Endothelial cell of hepatic sinusoid (primary cell): ENCODE measurements at regions not wholly inside any gene's neighbourhood (a gene's known extent, or its start where the extent isn't known, plus 50 kb on each side); places are given as distances from the start of the nearest gene placed in this dataset.
"Not testable (repeated sequence)": the region's sequence is repeated elsewhere in the genome, so short reads cannot be mapped to it uniquely, and the experiment has no call there.

Source experiments
- in situ Hi-C: cut with HindIII; loops from 2 replicates; pipeline ENCODE4 v1.10.0; 2017; ENCODE audit warnings: low sequenced_read_pairs

DNA sequence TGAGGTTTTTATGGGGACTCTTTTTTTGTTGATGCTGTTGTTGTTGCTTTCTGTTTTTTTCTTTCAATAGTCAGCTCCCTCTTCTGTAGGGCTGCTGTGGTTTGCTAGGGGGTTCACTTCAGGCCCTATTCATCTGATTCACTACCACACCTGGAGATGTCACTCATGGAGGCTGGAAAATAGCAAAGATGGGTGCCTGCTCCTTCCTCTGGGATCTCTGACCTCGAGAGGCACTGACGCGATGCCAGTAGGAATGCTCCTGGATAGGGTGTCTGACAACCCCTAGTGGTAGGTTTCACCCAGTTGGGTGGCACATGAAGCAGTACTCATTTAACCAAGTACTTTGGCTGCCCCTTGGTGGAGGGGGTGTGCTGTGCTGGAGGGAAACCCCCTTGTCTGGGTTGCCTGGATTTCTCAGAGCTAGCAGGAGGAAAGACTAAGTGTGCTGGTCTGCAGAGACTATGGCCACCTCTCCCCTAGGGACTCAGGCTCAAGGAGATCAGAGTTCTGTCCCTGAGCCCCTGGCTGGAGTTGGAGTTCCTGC lies 745.5 kb downstream of the TMTC2 start:
- in situ Hi-C loops, result no loop called here

DNA sequence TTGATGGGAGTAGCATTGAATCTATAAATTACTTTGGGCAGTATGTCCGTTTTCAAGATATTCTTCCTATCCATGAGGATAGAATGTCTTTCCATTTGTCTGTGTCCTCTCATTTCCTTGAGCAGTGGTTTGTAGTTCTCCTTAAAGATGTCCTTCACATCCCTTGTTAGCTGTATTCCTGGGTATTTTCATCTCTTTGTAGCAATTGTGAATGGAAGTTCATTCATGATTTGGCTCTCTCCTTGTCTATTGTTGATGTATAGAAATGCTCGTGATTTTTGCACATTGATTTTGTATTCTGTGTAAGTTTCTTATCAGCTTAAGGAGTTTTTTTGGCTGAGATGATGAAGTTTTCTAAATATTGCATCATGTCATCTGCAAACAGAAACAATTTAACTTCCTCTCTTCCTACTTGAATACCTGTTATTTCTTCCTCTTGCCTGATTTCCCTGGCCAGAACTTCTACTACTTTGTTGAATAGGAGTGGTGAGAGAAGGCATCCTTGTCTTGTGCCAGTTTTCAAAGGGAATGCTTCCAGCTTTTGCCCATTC lies 741.0 kb downstream of the TMTC2 start:
- in situ Hi-C loops, result not testable (repeated sequence)

GRCh38 chr12:83414981-83415380 lies 728.3 kb downstream of the TMTC2 start:
- in situ Hi-C loops, result no loop called here

- in situ Hi-C loops, result no loop called here
Measured at GRCh38 chr12:83408851-83409250, 722.1 kb downstream of the TMTC2 start.

- in situ Hi-C loops, result no loop called here
Measured at GRCh38 chr12:83408146-83408545, 721.4 kb downstream of the TMTC2 start.

DNA sequence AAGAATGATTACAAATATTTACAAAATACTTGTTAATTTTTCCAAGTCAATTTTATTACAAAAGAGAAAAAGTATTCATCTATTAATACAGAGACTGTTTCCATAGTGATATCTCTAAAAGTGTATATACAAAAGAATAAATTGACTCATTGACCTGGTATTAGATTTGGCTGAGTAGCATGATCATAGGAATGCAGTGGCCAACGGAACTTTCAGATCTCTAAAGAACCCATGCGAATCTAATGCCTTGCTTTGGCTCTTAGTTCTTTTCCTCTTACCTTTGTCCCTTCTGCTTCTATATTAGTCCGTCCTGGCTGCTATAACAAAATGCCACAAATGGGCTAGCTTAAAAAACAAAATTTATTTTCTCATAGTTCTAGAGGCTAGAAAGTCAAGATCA lies 717.8 kb downstream of the TMTC2 start:
- in situ Hi-C loops, result no loop called here

- in situ Hi-C loops, result no loop called here
Measured at GRCh38 chr12:83390186-83390585, 703.5 kb downstream of the TMTC2 start.

- in situ Hi-C loops, result no loop called here
Measured at GRCh38 chr12:83389237-83389996, 702.7 kb downstream of the TMTC2 start.

- in situ Hi-C loops, result no loop called here
Measured at GRCh38 chr12:83388551-83388950, 701.8 kb downstream of the TMTC2 start.

DNA sequence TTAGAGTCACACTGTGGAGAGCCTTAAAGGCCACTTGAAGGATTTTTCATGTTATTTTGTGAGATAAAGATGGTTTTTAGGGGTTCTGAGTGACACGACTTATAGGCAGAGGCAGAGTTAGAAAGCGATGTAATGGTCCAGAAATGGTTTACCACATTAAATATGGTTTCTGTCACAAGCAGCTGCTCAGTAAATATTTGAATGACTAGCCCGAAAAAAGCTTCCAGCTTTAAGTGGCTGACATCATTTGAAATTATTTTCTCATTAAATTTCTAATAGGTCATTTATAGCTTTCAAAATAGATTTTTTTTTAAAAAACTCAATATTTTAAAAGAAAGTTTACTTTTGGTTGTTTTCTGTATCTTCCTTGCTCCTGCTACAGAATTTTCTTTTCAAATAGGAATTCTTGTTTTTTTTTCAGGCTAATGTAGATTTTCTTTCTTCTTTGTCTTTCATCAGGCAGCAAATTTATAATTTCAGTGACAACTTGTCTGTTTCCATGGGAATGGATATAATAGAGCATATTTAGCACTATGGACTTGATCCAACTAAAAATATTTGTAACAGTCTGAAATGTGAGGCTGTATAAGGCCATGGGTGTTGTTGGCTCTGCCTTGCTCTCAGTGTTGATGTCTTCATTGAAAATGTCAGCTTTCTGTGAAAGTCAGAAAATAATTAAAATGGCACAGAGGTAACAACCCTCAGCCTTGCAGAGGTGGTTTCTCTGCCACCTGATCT lies 700.0 kb downstream of the TMTC2 start:
- in situ Hi-C loops, result no loop called here

DNA sequence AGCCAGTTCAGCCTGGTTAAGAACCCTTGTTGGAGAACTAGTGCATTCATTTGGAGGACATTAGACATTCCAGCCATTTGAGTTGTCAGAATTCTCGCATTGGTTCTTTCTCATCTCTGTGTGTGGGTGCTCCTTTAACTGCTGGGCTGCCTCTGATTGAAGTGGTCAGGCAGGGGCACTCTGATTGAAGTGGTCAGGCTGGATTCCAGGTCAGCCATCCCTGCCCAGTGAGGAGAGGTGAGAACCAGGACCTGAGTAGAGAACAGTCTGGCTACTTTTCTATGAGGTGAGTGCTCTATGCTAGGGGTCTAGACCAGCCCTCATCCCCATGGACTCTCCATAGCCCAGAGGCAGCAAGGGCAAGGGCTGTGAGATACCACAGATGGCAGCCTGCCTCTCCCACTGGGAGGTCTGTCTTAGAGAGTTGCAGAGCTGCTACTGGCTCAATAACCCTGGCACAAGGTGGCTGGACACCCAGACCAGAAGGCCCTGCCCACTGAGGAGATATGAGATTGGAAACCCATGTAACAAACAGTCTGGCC lies 691.6 kb downstream of the TMTC2 start:
- in situ Hi-C loops, result no loop called here

DNA sequence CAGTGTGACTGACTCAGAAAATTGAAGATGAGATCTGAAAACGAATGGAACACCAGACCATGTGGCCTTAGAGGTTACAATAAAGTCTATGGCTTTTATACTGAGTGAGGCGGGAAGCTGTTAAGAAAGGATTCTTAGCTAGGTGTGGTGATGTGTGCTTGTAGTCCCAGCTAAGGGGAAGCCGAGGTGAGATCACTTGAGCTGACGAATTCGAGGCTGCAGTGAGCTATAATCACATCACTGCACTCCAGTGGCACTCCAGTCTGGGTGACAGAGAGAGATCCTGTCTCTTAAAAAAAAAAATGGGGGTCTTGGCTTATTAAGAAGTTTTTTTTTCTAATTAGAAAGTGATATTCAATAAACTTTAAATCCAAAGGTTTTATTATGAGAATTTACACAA lies 678.6 kb downstream of the TMTC2 start:
- in situ Hi-C loops, result no loop called here

GRCh38 chr12:83361475-83361874 lies 674.8 kb downstream of the TMTC2 start:
- in situ Hi-C loops, result no loop called here

GRCh38 chr12:83361071-83361470 lies 674.4 kb downstream of the TMTC2 start:
- in situ Hi-C loops, result no loop called here

- in situ Hi-C loops, result no loop called here
Measured at GRCh38 chr12:83349907-83350611, 663.4 kb downstream of the TMTC2 start.

GRCh38 chr12:83346333-83346732 lies 659.6 kb downstream of the TMTC2 start:
- in situ Hi-C loops, result no loop called here

- in situ Hi-C loops, result no loop called here
Measured at GRCh38 chr12:83343767-83344166, 657.1 kb downstream of the TMTC2 start.

DNA sequence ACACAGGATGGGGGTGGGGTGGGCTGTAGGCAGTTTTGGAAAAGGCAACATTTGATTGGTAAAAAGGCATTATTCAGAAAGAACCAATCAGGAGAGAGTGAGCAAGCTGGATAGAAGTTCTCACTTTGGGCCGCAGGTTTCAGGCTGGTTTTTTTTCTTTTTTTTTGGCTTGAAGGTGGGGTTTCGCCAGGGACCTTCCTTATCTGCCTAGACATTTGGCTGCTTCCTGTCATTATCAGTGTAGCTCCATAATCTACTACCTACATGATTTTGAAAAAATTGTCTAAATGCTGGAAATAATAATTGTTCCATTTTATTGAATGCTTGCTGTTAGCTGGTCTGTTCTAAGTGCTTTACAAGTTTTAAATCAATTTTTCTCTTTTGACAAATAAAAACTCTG lies 649.0 kb downstream of the TMTC2 start:
- in situ Hi-C loops, result no loop called here

DNA sequence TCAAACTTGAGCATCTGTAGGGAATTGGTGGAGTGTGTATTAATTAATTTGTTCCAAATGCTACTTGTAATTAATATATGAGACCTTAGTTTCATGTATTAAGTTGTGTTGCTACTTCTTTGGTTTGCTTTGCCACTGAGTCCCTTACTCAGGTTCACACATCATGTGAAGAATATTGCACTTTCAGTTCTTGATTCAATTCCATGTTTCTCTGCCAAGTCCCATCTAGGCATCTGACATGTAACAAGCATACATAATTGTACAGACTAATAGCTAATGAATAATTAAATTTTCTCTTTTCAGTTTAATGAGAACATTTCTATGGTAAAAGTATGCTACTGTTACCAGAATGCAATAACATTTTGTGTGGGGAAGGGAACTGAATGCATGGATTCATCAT lies 640.0 kb downstream of the TMTC2 start:
- in situ Hi-C loops, result no loop called here

GRCh38 chr12:83323866-83324265 lies 637.2 kb downstream of the TMTC2 start:
- in situ Hi-C loops, result no loop called here

- in situ Hi-C loops, result no loop called here
Measured at GRCh38 chr12:83322809-83323208, 636.1 kb downstream of the TMTC2 start.
